ENCODE measurements at regions not wholly inside any gene's neighbourhood (a gene's known extent, or its start where the extent isn't known, plus 50 kb on each side); places are given as distances from the start of the nearest gene placed in this dataset.

GRCh38 chr2:219713110-219713509 is 85.7 kb downstream of the SLC4A3 start (continued):
- TF ChIP-seq THRAP3 (IDR thresholded peaks at IDR 0.05; ENCODE audit: borderline replicate concordance) (no peak), RHOXF2B (CRISPR knock-in tag; conservative IDR thresholded peaks at IDR 0.05) (no peak), MGA (IDR thresholded peaks at IDR 0.05) (peak; percentile 29; the same call in 1 of the 2 replicates), CEBPB (tag; IDR thresholded peaks at IDR 0.05) (no peak), FOSL1 (tag; conservative IDR thresholded peaks at IDR 0.05) (no peak), GATAD2A (IDR thresholded peaks at IDR 0.05) (no peak), NFYB (IDR thresholded peaks at IDR 0.05; ENCODE audit: extremely low read depth, insufficient read length) (peak; percentile 3), ZNF507 (tag; conservative IDR thresholded peaks at IDR 0.05) (no peak), LCOR (CRISPR knock-in tag; IDR thresholded peaks at IDR 0.05) (no peak), FOXJ3 (CRISPR knock-in tag; IDR thresholded peaks at IDR 0.05) (no peak), TAF9B (IDR thresholded peaks at IDR 0.05; ENCODE audit: partially characterized antibody) (no peak), ZNF124 (CRISPR knock-in tag; IDR thresholded peaks at IDR 0.05) (no peak), SREBF2 (CRISPR knock-in tag; IDR thresholded peaks at IDR 0.05) (no peak), GABPB2 (CRISPR knock-in tag; conservative IDR thresholded peaks at IDR 0.05) (no peak), NCOA1 (IDR thresholded peaks at IDR 0.05; ENCODE audit: low read depth) (no peak), NEUROD1 (IDR thresholded peaks at IDR 0.05; ENCODE audit: borderline replicate concordance, low read depth, low read length, partially characterized antibody) (no peak), ZNF134 (CRISPR knock-in tag; conservative IDR thresholded peaks at IDR 0.05) (no peak), CREM (IDR thresholded peaks at IDR 0.05; ENCODE audit: low read depth) (peak; percentile 34; the same call in 1 of the 2 replicates), TFE3 (CRISPR knock-in tag; IDR thresholded peaks at IDR 0.05) (no peak), WHSC1 (IDR thresholded peaks at IDR 0.05; ENCODE audit: low read length) (no peak)

All from K562 (cell line).